ENCODE measurements at regions not wholly inside any gene's neighbourhood (a gene's known extent, or its start where the extent isn't known, plus 50 kb on each side); places are given as distances from the start of the nearest gene placed in this dataset.

GRCh38 chr7:18175801-18176450, 148.3 kb upstream of the PRPS1L1 start:
- TF ChIP-seq CTCF (IDR thresholded peaks at IDR 0.05; ENCODE audit: insufficient read depth, low read depth, low read length) (no peak), EZH2 (IDR thresholded peaks at IDR 0.05; ENCODE audit: insufficient read depth, low read length) (no peak)

All from astrocyte (in vitro differentiated cells and primary cell).